Right lobe of liver (tissue), 6 donors: ENCODE measurements at regions not wholly inside any gene's neighbourhood (a gene's known extent, or its start where the extent isn't known, plus 50 kb on each side); places are given as distances from the start of the nearest gene placed in this dataset.
"Not testable (repeated sequence)": the region's sequence is repeated elsewhere in the genome, so short reads cannot be mapped to it uniquely, and the experiment has no call there.

Experiments used
- ATAC-seq, 4 donors: fragments of 200-7000 bp; cut with Tn5 transposase; one replicate each; pipeline ENCODE4 v1.9.1; 2020; ENCODE audit warnings: mild to moderate bottlenecking in 4 of 4, moderate library complexity in 4 of 4
- DNase-seq, 3 donors: peaks; one replicate each; pipeline ENCODE4 v3.0.0-alpha.2; 2020
- H3K27ac ChIP-seq, 3 donors: fragments of 200-600 bp; one replicate each; pipeline ENCODE4 v1.8.0; 2022
- H3K27me3 ChIP-seq, 2 donors: fragments of 200-600 bp; one replicate each; pipeline ENCODE4 v1.8.0; 2022
- H3K36me3 ChIP-seq, 4 donors: fragments of 200-600 bp; sonication (generic) in 1 of 4; one replicate each; pipeline versions ENCODE4 v1.5.1 to v1.8.0; 2017 to 2022; ENCODE audit warnings: control low read depth in 1 of 4
- H3K4me1 ChIP-seq, 4 donors: fragments of 200-600 bp; sonication (generic) in 1 of 4; one replicate each; pipeline versions ENCODE4 v1.5.1 to v1.8.0; 2017 to 2022; ENCODE audit warnings: control low read depth in 1 of 4
- H3K4me3 ChIP-seq, 3 donors: fragments of 200-600 bp; one replicate each; pipeline ENCODE4 v1.8.0; 2022
- H3K9me3 ChIP-seq, 4 donors: fragments of 200-600 bp; sonication (generic) in 1 of 4; one replicate each; pipeline versions ENCODE4 v1.5.1 to v1.8.0; 2017 to 2022; ENCODE audit warnings: control low read depth in 1 of 4
- POLR2A ChIP-seq: fragments of 450-650 bp; IDR thresholded peaks from one replicate; pipeline ENCODE4 v1.6.1; 2017; ENCODE audit warnings: antibody characterized with exemption, mild to moderate bottlenecking
- WGBS: methylation state at CpG from one replicate; pipeline ENCODE4 v1.1.6; 2018; ENCODE audit warnings: low coverage, low lambda C conversion rate; ENCODE audit not compliant: insufficient coverage; ENCODE audit errors: missing lambda C conversion rate; 5-methylcytosine and 5-hydroxymethylcytosine counted together
- intact Hi-C, 2 donors: fragments of 100-400 bp; cut with DNase I; formaldehyde crosslinking; loops; one replicate each; pipeline versions ENCODE4 v1.11.2 to v1.14.1; 2022
- TF ChIP-seq, protein P1 (sequence below), 4 donors: fragments of 200-600 bp in 3 of 4; fragments of 450-650 bp in 1 of 4; IDR thresholded peaks; one replicate each; pipeline versions ENCODE4 v1.5.1 to v1.8.0; 2016 to 2022; ENCODE audit warnings: antibody characterized with exemption in 4 of 4, mild to moderate bottlenecking in 2 of 4
- donor health status: DM: no; HTN: yes; CAD: no.
- donor health status: DM: no; HTN: no; CAD: no.
- donor health status: DM: no; HTN: no; CAD: no.
- donor health status: DM: no; HTN: yes; CAD: no.
- donor health status: DM: no; HTN: yes; CAD: no.

DNA sequence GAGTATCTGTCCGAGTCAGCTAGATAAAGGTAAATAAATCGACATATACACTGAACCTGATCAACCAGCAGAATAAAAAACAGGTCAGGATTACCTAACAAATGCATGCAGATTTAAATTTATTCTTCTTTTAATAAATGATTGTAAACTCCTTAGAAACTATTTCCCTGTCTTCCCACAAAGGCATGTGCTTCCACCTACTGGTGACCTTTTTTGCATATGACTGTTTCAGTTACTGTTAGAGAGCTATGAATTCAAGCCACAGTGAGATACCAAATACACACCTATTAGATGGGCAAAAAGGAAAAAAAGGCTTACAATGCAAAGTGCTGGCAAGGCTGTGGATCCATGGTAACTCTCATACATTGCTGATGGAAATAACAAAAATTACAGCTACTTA lies 957.4 kb upstream of the NCAM2 start:
- H3K27me3 ChIP-seq = no peaks in the 10 kb centered on the region
- no peaks in the 10 kb centered on the region for H3K4me1 ChIP-seq
- no peak overlapping the region for H3K4me3 ChIP-seq
- 52% methylated on average over 2 of the region's 2 CpGs for WGBS
- H3K9me3 ChIP-seq = no peaks in the 10 kb centered on the region
- intact Hi-C loops = no loop called here
- no peak for DNase-seq
- H3K27ac ChIP-seq = no peak overlapping the region
- TF ChIP-seq, protein P1, sequence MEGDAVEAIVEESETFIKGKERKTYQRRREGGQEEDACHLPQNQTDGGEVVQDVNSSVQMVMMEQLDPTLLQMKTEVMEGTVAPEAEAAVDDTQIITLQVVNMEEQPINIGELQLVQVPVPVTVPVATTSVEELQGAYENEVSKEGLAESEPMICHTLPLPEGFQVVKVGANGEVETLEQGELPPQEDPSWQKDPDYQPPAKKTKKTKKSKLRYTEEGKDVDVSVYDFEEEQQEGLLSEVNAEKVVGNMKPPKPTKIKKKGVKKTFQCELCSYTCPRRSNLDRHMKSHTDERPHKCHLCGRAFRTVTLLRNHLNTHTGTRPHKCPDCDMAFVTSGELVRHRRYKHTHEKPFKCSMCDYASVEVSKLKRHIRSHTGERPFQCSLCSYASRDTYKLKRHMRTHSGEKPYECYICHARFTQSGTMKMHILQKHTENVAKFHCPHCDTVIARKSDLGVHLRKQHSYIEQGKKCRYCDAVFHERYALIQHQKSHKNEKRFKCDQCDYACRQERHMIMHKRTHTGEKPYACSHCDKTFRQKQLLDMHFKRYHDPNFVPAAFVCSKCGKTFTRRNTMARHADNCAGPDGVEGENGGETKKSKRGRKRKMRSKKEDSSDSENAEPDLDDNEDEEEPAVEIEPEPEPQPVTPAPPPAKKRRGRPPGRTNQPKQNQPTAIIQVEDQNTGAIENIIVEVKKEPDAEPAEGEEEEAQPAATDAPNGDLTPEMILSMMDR (IDR thresholded peaks at IDR 0.05) = peak in 3 of 4 donors; percentile 15 to 31 (median 30)
- TF ChIP-seq POLR2A = no peak
- no peak for ATAC-seq
- no peaks in the 10 kb centered on the region for H3K36me3 ChIP-seq

DNA sequence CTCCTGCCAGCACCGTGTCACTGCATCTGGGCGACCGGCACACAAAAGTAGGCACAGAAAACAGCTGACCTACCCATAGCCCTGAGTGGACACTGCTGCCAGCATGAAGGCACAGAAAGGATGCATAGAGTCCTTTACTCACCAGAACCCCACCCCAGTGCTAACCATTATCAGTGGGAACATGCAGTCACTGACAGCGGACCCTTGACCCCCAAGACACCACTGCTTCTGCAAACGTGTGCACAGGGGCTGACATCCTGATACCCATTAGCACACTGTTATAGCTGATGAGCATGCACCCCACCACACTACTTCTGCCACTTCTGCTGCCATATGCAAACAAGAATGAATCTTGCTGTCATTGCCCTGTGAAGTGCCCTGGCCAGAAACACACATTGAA lies 953.0 kb upstream of the NCAM2 start:
- DNase-seq (no peak), ATAC-seq (no peak)
- intact Hi-C loops = no loop called here
- Histone ChIP-seq H3K27ac (no peak overlapping the region), H3K4me1 (no peaks in the 10 kb centered on the region), H3K27me3 (no peaks in the 10 kb centered on the region), H3K36me3 (no peaks in the 10 kb centered on the region), H3K4me3 (no peak overlapping the region), H3K9me3 (no peaks in the 10 kb centered on the region)
- WGBS = 100% methylated on average over 2 of the region's 5 CpGs
- TF ChIP-seq, protein P1 (IDR thresholded peaks at IDR 0.05) = no peak
- TF ChIP-seq POLR2A = no peak

- ATAC-seq, H3K36me3 ChIP-seq, H3K4me3 ChIP-seq, H3K27me3 ChIP-seq, H3K9me3 ChIP-seq, H3K4me1 ChIP-seq, H3K27ac ChIP-seq, intact Hi-C loops, DNase-seq: not testable (repeated sequence)
- WGBS = 66% methylated on average over 8 of the region's 20 CpGs
These were observed 949.9 kb upstream of the NCAM2 start for GRCh38 chr21:20048130-20048837.

GRCh38 chr21:20083336-20083735 lies 914.9 kb upstream of the NCAM2 start:
- H3K4me3 ChIP-seq = no peak overlapping the region
- no peaks in the 10 kb centered on the region for H3K9me3 ChIP-seq
- no peak overlapping the region for H3K27ac ChIP-seq
- no peak for TF ChIP-seq POLR2A
- TF ChIP-seq, protein P1 (IDR thresholded peaks at IDR 0.05) = no peak
- DNase-seq (no peak), ATAC-seq (no peak)
- no peaks in the 10 kb centered on the region for H3K4me1 ChIP-seq
- intact Hi-C loops = no loop called here
- no peaks in the 10 kb centered on the region for H3K36me3 ChIP-seq
- H3K27me3 ChIP-seq = no peaks in the 10 kb centered on the region

DNA sequence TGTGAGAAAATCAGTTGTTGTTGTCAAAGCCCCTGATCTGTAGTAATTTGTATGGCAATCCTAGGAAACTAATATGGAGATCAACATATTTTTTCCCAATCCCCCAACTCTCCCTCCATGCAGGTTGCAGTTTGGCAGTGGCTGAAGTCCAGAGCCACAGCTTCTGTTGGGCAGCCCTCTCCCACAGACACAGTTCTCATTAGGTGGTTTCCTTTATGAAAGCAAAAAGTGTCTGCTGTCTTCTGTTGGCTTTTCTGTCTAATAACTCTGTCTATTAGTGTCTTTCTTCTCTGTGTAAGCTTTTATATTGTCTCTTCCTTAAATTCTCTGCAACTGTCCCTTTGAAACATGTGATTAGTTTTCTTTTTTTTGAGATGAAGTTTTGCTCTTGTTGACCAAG lies 914.3 kb upstream of the NCAM2 start:
- ATAC-seq (no peak), DNase-seq (no peak)
- intact Hi-C loops = no loop called here

More for the DNA sequence above, 914.3 kb upstream of the NCAM2 start:
- Histone ChIP-seq H3K36me3 (no peaks in the 10 kb centered on the region), H3K4me1 (no peaks in the 10 kb centered on the region), H3K4me3 (no peak overlapping the region), H3K9me3 (no peaks in the 10 kb centered on the region), H3K27ac (no peak overlapping the region), H3K27me3 (no peaks in the 10 kb centered on the region)
- no peak for TF ChIP-seq POLR2A
- TF ChIP-seq, protein P1 (IDR thresholded peaks at IDR 0.05) = no peak
